ENCODE measurements at regions not wholly inside any gene's neighbourhood (a gene's known extent, or its start where the extent isn't known, plus 50 kb on each side); places are given as distances from the start of the nearest gene placed in this dataset.

DNA sequence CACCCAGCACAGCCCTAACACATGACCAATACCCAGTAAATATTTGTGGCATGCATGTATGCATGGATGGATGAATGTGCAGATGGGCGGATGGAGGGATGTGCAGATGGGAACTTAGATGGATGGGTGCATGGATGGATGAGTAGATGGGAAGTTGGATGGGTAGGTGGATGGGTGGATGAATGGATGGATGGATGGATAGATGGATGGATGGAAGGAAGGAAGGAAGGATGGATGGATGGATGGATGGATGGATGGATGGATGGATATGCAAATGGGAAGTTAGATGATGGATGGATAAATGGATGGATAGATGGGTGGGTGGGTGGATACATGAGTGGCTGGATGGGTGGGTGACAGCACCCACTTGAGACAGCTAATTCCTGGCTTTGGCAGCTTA, 193.2 kb upstream of the TNRC6C start:
- Mint-ChIP-seq H3K4me1 (peaks cover 2% of the 10 kb centered on the region), H3K36me3 (ENCODE audit: low read depth) (peaks cover 3% of the 10 kb centered on the region), H3K27me3 (peaks cover 22% of the 10 kb centered on the region), H3K27ac (no peak overlapping the region), H3K4me3 (no peak overlapping the region)
- no peaks in the 10 kb centered on the region for H3K9me3 ChIP-seq (ENCODE audit: control insufficient read depth, low read length, poor library complexity, severe bottlenecking)
- ATAC-seq (no peak), DNase-seq (no peak)

DNA sequence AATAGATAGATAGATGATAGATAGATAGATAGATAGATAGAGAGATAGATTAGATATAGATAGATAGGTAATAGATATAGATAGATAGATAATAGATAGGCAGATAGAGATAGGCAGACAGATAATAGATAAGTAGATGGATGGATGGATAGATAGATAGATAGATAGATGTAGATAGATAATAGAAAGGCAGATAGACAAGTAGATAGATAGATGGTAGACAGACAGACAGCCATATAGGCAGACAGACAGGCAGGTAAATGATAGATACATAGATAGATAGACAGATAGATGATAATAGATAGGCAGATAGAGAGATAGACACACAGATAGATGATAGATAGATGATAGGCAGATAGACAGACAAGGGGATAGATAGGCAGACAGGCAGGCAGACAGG, 191.4 kb upstream of the TNRC6C start:
- peaks cover 3% of the 10 kb centered on the region for H3K36me3 Mint-ChIP-seq (ENCODE audit: low read depth)
- DNase-seq: no peak

GRCh38 chr17:77768248-77768852, 190.2 kb upstream of the TNRC6C start:
- H3K27ac Mint-ChIP-seq: no peak overlapping the region

More for the DNA sequence above, 191.4 kb upstream of the TNRC6C start:
- peak overlapping the region; percentile 4 for H3K4me3 Mint-ChIP-seq
- H3K27ac Mint-ChIP-seq: no peak overlapping the region
- H3K9me3 ChIP-seq (ENCODE audit: control insufficient read depth, low read length, poor library complexity, severe bottlenecking): no peaks in the 10 kb centered on the region
- peaks cover 22% of the 10 kb centered on the region for H3K27me3 Mint-ChIP-seq
- peaks cover 2% of the 10 kb centered on the region for H3K4me1 Mint-ChIP-seq
- ATAC-seq: no peak

GRCh38 chr17:77769215-77769614, 189.3 kb upstream of the TNRC6C start:
- no peak for DNase-seq
- H3K9me3 ChIP-seq (ENCODE audit: control insufficient read depth, low read length, poor library complexity, severe bottlenecking): no peaks in the 10 kb centered on the region
- peaks cover 14% of the 10 kb centered on the region for H3K27me3 Mint-ChIP-seq
- H3K27ac Mint-ChIP-seq: no peak overlapping the region
- peaks cover 3% of the 10 kb centered on the region for H3K36me3 Mint-ChIP-seq (ENCODE audit: low read depth)
- ATAC-seq: no peak
- peaks cover 14% of the 10 kb centered on the region for H3K4me1 Mint-ChIP-seq
- no peak overlapping the region for H3K4me3 Mint-ChIP-seq

More at GRCh38 chr17:77768248-77768852, 190.2 kb upstream of the TNRC6C start:
- Mint-ChIP-seq H3K36me3 (ENCODE audit: low read depth) (peaks cover 3% of the 10 kb centered on the region), H3K4me1 (peaks cover 13% of the 10 kb centered on the region), H3K27me3 (peaks cover 22% of the 10 kb centered on the region), H3K4me3 (no peak overlapping the region)
- H3K9me3 ChIP-seq (ENCODE audit: control insufficient read depth, low read length, poor library complexity, severe bottlenecking): no peaks in the 10 kb centered on the region
- no peak for DNase-seq
- ATAC-seq: no peak

GRCh38 chr17:77769762-77770161, 188.7 kb upstream of the TNRC6C start:
- Mint-ChIP-seq H3K36me3 (ENCODE audit: low read depth) (peaks cover 3% of the 10 kb centered on the region), H3K4me3 (no peak overlapping the region), H3K27me3 (peaks cover 14% of the 10 kb centered on the region), H3K27ac (no peak overlapping the region), H3K4me1 (peaks cover 14% of the 10 kb centered on the region)
- ATAC-seq (no peak), DNase-seq (no peak)
- H3K9me3 ChIP-seq (ENCODE audit: control insufficient read depth, low read length, poor library complexity, severe bottlenecking): no peaks in the 10 kb centered on the region

DNA sequence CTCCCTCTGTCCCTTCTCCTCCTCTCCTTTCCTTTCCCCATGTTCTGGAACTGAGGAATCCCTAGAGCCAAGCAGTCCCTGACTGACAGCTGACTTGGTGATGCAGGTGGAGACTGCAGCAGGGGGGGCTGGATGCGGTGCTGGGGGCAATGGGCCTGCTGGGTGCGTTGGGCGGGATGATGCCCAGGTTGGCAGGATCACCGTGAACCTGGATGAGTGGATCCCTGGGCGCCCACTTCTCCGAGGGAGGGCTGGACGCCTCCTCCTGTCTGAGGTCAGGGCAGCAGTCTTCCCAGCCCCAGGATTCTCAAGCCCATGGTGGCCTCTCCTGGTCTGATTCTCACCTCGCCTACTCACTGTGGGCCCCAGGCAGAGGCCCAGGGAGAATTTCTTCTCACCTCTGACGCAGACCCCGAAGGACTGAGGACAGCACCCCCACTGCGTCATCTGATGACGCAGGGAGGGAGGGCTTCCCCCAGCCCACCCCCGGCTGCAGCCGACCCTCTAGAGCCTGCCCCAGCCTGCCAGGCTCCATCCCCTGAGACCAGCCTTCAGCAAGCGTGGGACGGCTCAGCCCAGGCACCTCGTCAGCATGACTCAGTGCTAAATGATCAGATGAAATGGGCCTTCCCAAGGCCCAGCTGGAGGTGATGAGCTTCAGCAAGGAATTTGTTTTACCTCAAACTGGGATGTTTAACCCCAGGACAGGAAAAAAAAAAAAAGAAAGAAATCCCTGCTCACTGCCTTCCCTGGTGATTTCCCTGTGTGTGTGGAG, 188.0 kb upstream of the TNRC6C start:
- ATAC-seq: no peak
- Mint-ChIP-seq H3K27ac (no peak overlapping the region), H3K36me3 (ENCODE audit: low read depth) (peaks cover 3% of the 10 kb centered on the region), H3K27me3 (peaks cover 10% of the 10 kb centered on the region), H3K4me3 (no peak overlapping the region), H3K4me1 (peaks cover 14% of the 10 kb centered on the region)
- DNase-seq: no peak
- H3K9me3 ChIP-seq (ENCODE audit: control insufficient read depth, low read length, poor library complexity, severe bottlenecking): no peaks in the 10 kb centered on the region

DNA sequence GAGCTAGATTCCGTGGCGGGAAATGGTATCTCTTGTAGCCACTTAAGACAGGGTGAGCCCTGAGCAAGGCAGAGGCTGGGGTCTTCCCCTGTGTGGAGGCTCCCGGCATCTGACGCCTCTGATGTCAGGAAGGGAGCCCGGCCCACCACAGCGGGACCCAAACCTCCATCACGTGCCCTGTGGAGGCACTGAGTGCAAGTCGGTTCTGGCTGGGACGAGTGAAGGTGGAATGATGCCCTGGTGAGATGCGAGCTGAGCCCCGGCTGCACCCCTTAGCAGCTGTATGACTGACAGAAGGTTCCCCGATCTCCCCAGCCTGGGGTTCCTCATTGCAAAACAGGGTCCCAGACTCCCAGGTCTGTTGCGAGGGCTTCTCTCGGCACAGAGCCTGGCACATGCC, 187.4 kb upstream of the TNRC6C start:
- Mint-ChIP-seq H3K4me1 (peaks cover 14% of the 10 kb centered on the region), H3K27ac (no peak overlapping the region), H3K36me3 (ENCODE audit: low read depth) (peaks cover 3% of the 10 kb centered on the region), H3K27me3 (peaks cover 10% of the 10 kb centered on the region), H3K4me3 (no peak overlapping the region)
- H3K9me3 ChIP-seq (ENCODE audit: control insufficient read depth, low read length, poor library complexity, severe bottlenecking): no peaks in the 10 kb centered on the region
- DNase-seq (no peak), ATAC-seq (no peak)

- no peak for DNase-seq
- Mint-ChIP-seq H3K36me3 (ENCODE audit: low read depth) (peaks cover 3% of the 10 kb centered on the region), H3K27me3 (peaks cover 8% of the 10 kb centered on the region), H3K4me1 (peaks cover 14% of the 10 kb centered on the region), H3K4me3 (no peak overlapping the region), H3K27ac (no peak overlapping the region)
- H3K9me3 ChIP-seq (ENCODE audit: control insufficient read depth, low read length, poor library complexity, severe bottlenecking): no peaks in the 10 kb centered on the region
- ATAC-seq: no peak
Observed at GRCh38 chr17:77771587-77771986, 186.9 kb upstream of the TNRC6C start.

GRCh38 chr17:77771998-77772397, 186.5 kb upstream of the TNRC6C start:
- ATAC-seq (no peak), DNase-seq (no peak)
- peaks cover 14% of the 10 kb centered on the region for H3K4me1 Mint-ChIP-seq
- H3K9me3 ChIP-seq (ENCODE audit: control insufficient read depth, low read length, poor library complexity, severe bottlenecking): no peaks in the 10 kb centered on the region
- no peak overlapping the region for H3K4me3 Mint-ChIP-seq
- peak overlapping the region; percentile 68 for H3K27ac Mint-ChIP-seq
- peaks cover 4% of the 10 kb centered on the region for H3K27me3 Mint-ChIP-seq
- peaks cover 3% of the 10 kb centered on the region for H3K36me3 Mint-ChIP-seq (ENCODE audit: low read depth)

DNA sequence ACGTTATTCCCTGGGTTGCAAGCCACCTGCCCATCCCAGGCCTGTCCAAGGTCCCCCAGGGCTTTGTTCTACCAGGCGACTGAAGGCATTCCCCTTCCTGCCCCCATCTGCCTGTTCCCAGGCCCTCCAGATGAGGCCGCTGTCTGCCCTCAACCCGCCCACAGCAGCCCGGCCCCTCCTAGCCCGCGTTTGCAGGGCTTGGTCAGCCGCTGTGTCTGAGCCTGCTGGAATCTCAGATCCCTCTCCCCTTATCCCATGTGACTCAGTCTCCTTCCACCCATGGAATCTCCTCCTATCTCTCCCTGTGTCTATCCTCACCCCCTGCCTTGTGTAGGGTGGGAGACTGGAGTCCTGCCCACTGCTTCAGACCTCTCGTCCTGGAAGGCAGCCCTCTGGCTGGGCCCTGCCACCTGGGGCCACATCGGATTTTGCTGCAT, 186.0 kb upstream of the TNRC6C start:
- Mint-ChIP-seq H3K4me3 (peak overlapping the region; percentile 33), H3K27me3 (no peaks in the 10 kb centered on the region), H3K36me3 (ENCODE audit: low read depth) (no peaks in the 10 kb centered on the region), H3K4me1 (peaks cover 14% of the 10 kb centered on the region), H3K27ac (peak overlapping the region; percentile 68)
- ATAC-seq (peak; percentile 96), DNase-seq (peak; percentile 43 to 60 (median 49))
- H3K9me3 ChIP-seq (ENCODE audit: control insufficient read depth, low read length, poor library complexity, severe bottlenecking): no peaks in the 10 kb centered on the region

DNA sequence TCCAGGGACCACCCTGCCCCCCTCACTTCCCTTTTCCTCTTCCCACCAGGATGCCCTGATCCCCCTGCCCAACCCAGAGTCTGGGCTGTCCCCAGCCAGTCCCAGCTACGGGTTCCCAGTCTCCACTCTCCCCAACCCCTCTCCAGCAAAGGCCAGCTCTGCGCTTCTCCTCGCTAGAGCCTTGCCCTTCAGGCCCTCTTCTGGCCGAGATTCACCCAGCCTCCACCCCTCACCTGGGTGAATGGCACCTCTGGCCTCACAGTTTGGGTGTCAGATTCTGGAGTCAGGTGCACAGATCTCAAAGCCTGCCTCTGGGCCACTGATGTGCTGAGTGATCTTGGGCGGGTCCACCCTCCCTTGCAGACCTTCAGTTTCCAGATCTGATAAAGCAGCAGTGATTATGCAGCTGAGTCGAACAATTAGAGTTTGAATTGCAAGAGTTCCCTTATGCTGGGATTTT, 185.6 kb upstream of the TNRC6C start:
- no peak for DNase-seq

DNA sequence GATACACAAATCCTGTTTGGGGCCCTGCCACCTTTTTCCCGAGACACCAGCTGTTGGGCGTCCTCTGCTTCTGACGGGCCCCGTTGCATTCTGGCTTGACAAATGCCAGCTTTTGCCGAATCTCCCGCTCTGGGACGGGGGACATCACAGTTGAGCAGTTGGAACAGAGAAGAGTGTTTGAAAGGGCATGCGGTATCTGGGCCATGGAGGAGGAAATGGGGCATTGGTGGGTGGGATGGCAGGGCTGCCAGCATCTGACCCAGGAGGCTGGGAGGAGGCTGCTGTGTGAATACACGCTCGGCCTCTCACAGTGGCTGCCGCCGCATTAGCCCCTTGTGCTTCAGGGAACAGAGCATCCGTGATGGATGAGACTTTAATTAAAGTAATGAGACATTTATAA, 184.3 kb upstream of the TNRC6C start:
- H3K4me1 Mint-ChIP-seq: peaks cover 17% of the 10 kb centered on the region
- no peak for DNase-seq
- no peaks in the 10 kb centered on the region for H3K27me3 Mint-ChIP-seq
- H3K4me3 Mint-ChIP-seq: no peak overlapping the region
- no peak overlapping the region for H3K27ac Mint-ChIP-seq
- no peaks in the 10 kb centered on the region for H3K9me3 ChIP-seq (ENCODE audit: control insufficient read depth, low read length, poor library complexity, severe bottlenecking)
- H3K36me3 Mint-ChIP-seq (ENCODE audit: low read depth): no peaks in the 10 kb centered on the region
- no peak for ATAC-seq

More for the DNA sequence above, 185.6 kb upstream of the TNRC6C start:
- Mint-ChIP-seq H3K4me3 (peak overlapping the region; percentile 33), H3K27ac (peak overlapping the region; percentile 68), H3K4me1 (peaks cover 15% of the 10 kb centered on the region), H3K36me3 (ENCODE audit: low read depth) (no peaks in the 10 kb centered on the region), H3K27me3 (no peaks in the 10 kb centered on the region)
- no peaks in the 10 kb centered on the region for H3K9me3 ChIP-seq (ENCODE audit: control insufficient read depth, low read length, poor library complexity, severe bottlenecking)
- ATAC-seq: peak; percentile 22

GRCh38 chr17:77778636-77779489, 179.6 kb upstream of the TNRC6C start:
- DNase-seq (no peak), ATAC-seq (no peak)
- Mint-ChIP-seq H3K27ac (peak overlapping the region; percentile 49), H3K27me3 (no peaks in the 10 kb centered on the region), H3K4me1 (peaks cover 7% of the 10 kb centered on the region), H3K36me3 (ENCODE audit: low read depth) (no peaks in the 10 kb centered on the region), H3K4me3 (no peak overlapping the region)
- no peaks in the 10 kb centered on the region for H3K9me3 ChIP-seq (ENCODE audit: control insufficient read depth, low read length, poor library complexity, severe bottlenecking)
